Adipocyte (in vitro differentiated cells): ENCODE measurements at regions not wholly inside any gene's neighbourhood (a gene's known extent, or its start where the extent isn't known, plus 50 kb on each side); places are given as distances from the start of the nearest gene placed in this dataset.
A peak's percentile ranks its signal among the peaks of the same experiment; 100 is the strongest.

ENCODE experiments used
- DNase-seq: peaks from one replicate; pipeline ENCODE4 v3.0.0-alpha.2; 2015; ENCODE audit warnings: low read depth
- H3K27me3 ChIP-seq: replicated peaks from 2 replicates; pipeline ENCODE4 v1.7.0; 2013; ENCODE audit warnings: mild to moderate bottlenecking, low read length, moderate library complexity; ENCODE audit not compliant: control insufficient read depth, insufficient read depth
- H3K36me3 ChIP-seq: 2 replicates; pipeline ENCODE4 v1.7.0; 2013; ENCODE audit warnings: low read length, mild to moderate bottlenecking, moderate library complexity; ENCODE audit not compliant: control insufficient read depth, insufficient read depth, severe bottlenecking
- H3K4me1 ChIP-seq: 2 replicates; pipeline ENCODE4 v1.7.0; 2013; ENCODE audit warnings: mild to moderate bottlenecking, low read length, moderate library complexity; ENCODE audit not compliant: control insufficient read depth, insufficient read depth
- H3K4me3 ChIP-seq: 2 replicates; pipeline ENCODE4 v1.7.0; 2013; ENCODE audit warnings: mild to moderate bottlenecking, low read length, moderate library complexity
- H3K9ac ChIP-seq: 2 replicates; pipeline ENCODE4 v1.7.0; 2013; ENCODE audit warnings: mild to moderate bottlenecking, low read length, moderate library complexity
- H3K9me3 ChIP-seq: 2 replicates; pipeline ENCODE4 v1.7.0; 2013; ENCODE audit warnings: mild to moderate bottlenecking, low read length, moderate library complexity; ENCODE audit not compliant: control insufficient read depth

- Histone ChIP-seq H3K4me3 (no peak overlapping the region), H3K4me1 (peaks cover 11% of the 10 kb centered on the region), H3K9ac (no peak overlapping the region), H3K36me3 (no peaks in the 10 kb centered on the region), H3K9me3 (no peaks in the 10 kb centered on the region), H3K27me3 (no peaks in the 10 kb centered on the region)
- DNase-seq = no peak
Measured at GRCh38 chr9:117775591-117775990, 71.4 kb downstream of the TLR4 start.

- no peaks in the 10 kb centered on the region for H3K9me3 ChIP-seq
- H3K4me1 ChIP-seq = peaks cover 15% of the 10 kb centered on the region
- H3K4me3 ChIP-seq = no peak overlapping the region
- DNase-seq = no peak
- H3K9ac ChIP-seq = no peak overlapping the region
- no peaks in the 10 kb centered on the region for H3K36me3 ChIP-seq
- H3K27me3 ChIP-seq = no peaks in the 10 kb centered on the region
Measured at GRCh38 chr9:117777823-117778222, 73.6 kb downstream of the TLR4 start.

- no peak for DNase-seq
- Histone ChIP-seq H3K4me1 (peaks cover 15% of the 10 kb centered on the region), H3K9me3 (no peaks in the 10 kb centered on the region), H3K27me3 (no peaks in the 10 kb centered on the region), H3K36me3 (no peaks in the 10 kb centered on the region), H3K9ac (no peak overlapping the region), H3K4me3 (no peak overlapping the region)
Measured at GRCh38 chr9:117779760-117780159, 75.6 kb downstream of the TLR4 start.

- H3K27me3 ChIP-seq = no peaks in the 10 kb centered on the region
- peaks cover 15% of the 10 kb centered on the region for H3K4me1 ChIP-seq
- no peaks in the 10 kb centered on the region for H3K36me3 ChIP-seq
- peak overlapping the region; percentile 83 for H3K4me3 ChIP-seq
- no peaks in the 10 kb centered on the region for H3K9me3 ChIP-seq
- H3K9ac ChIP-seq = peak overlapping the region; percentile 75
- peak; percentile 84 for DNase-seq
Measured at GRCh38 chr9:117782931-117783788, 79.0 kb downstream of the TLR4 start.

- H3K27me3 ChIP-seq = no peaks in the 10 kb centered on the region
- no peak for DNase-seq
- H3K4me3 ChIP-seq = peak overlapping the region; percentile 83
- H3K36me3 ChIP-seq = no peaks in the 10 kb centered on the region
- H3K4me1 ChIP-seq = peaks cover 11% of the 10 kb centered on the region
- no peaks in the 10 kb centered on the region for H3K9me3 ChIP-seq
- peak overlapping the region; percentile 75 for H3K9ac ChIP-seq
Measured at GRCh38 chr9:117783828-117784227, 79.6 kb downstream of the TLR4 start.

- DNase-seq = no peak
- no peaks in the 10 kb centered on the region for H3K9me3 ChIP-seq
- H3K4me1 ChIP-seq = peaks cover 9% of the 10 kb centered on the region
- H3K36me3 ChIP-seq = no peaks in the 10 kb centered on the region
- no peak overlapping the region for H3K4me3 ChIP-seq
- no peak overlapping the region for H3K9ac ChIP-seq
- H3K27me3 ChIP-seq = no peaks in the 10 kb centered on the region
Measured at GRCh38 chr9:117784996-117785395, 80.8 kb downstream of the TLR4 start.

- Histone ChIP-seq H3K36me3 (no peaks in the 10 kb centered on the region), H3K9ac (no peak overlapping the region)
- no peak for DNase-seq
Measured at GRCh38 chr9:117787746-117788145, 83.5 kb downstream of the TLR4 start.

GRCh38 chr9:117795271-117795670 is 91.1 kb downstream of the TLR4 start:
- Histone ChIP-seq H3K9me3 (peaks cover 18% of the 10 kb centered on the region), H3K4me3 (no peak overlapping the region), H3K27me3 (no peaks in the 10 kb centered on the region), H3K9ac (no peak overlapping the region), H3K4me1 (peaks cover 7% of the 10 kb centered on the region), H3K36me3 (no peaks in the 10 kb centered on the region)
- no peak for DNase-seq

More at GRCh38 chr9:117787746-117788145, 83.5 kb downstream of the TLR4 start:
- H3K4me1 ChIP-seq = peaks cover 6% of the 10 kb centered on the region
- no peaks in the 10 kb centered on the region for H3K27me3 ChIP-seq
- H3K9me3 ChIP-seq = peaks cover 10% of the 10 kb centered on the region
- no peak overlapping the region for H3K4me3 ChIP-seq

GRCh38 chr9:117796681-117797080 is 92.5 kb downstream of the TLR4 start:
- Histone ChIP-seq H3K27me3 (peaks cover 2% of the 10 kb centered on the region), H3K4me1 (peaks cover 7% of the 10 kb centered on the region), H3K4me3 (no peak overlapping the region), H3K36me3 (no peaks in the 10 kb centered on the region), H3K9me3 (peaks cover 11% of the 10 kb centered on the region), H3K9ac (no peak overlapping the region)
- DNase-seq = peak; percentile 38

- Histone ChIP-seq H3K36me3 (no peaks in the 10 kb centered on the region), H3K4me3 (no peak overlapping the region), H3K9ac (no peak overlapping the region), H3K27me3 (peaks cover 7% of the 10 kb centered on the region), H3K4me1 (peaks cover 7% of the 10 kb centered on the region), H3K9me3 (peaks cover 8% of the 10 kb centered on the region)
- DNase-seq = no peak
Measured at GRCh38 chr9:117800389-117800788, 96.2 kb downstream of the TLR4 start.

GRCh38 chr9:117809751-117810150 is 105.5 kb downstream of the TLR4 start:
- Histone ChIP-seq H3K4me3 (no peak overlapping the region), H3K36me3 (no peaks in the 10 kb centered on the region), H3K27me3 (no peaks in the 10 kb centered on the region), H3K9me3 (no peaks in the 10 kb centered on the region), H3K4me1 (no peaks in the 10 kb centered on the region), H3K9ac (no peak overlapping the region)
- no peak for DNase-seq

- no peak for DNase-seq
- H3K36me3 ChIP-seq = no peaks in the 10 kb centered on the region
Measured at GRCh38 chr9:117815315-117815714, 111.1 kb downstream of the TLR4 start.

More at GRCh38 chr9:117815315-117815714, 111.1 kb downstream of the TLR4 start:
- H3K4me3 ChIP-seq = no peak overlapping the region
- H3K4me1 ChIP-seq = no peaks in the 10 kb centered on the region
- no peaks in the 10 kb centered on the region for H3K9me3 ChIP-seq
- H3K9ac ChIP-seq = no peak overlapping the region
- no peaks in the 10 kb centered on the region for H3K27me3 ChIP-seq
